Activated naive CD8-positive, alpha-beta T cell treated with anti-CD3 and anti-CD28 coated beads, Interleukin-2, amount 10 ng/mL, durations not matched to agents 7 days and 5 days (primary cell): ENCODE measurements at regions not wholly inside any gene's neighbourhood (a gene's known extent, or its start where the extent isn't known, plus 50 kb on each side); places are given as distances from the start of the nearest gene placed in this dataset.
A peak's percentile ranks its signal among the peaks of the same experiment; 100 is the strongest.

Experiments used
- ATAC-seq: fragments of 150-1000 bp; cut with Tn5 transposase; one replicate; pipeline ENCODE4 v1.10.0; 2021; ENCODE audit warnings: low read depth, moderate library complexity
- POLR2A ChIA-PET: fragments of 350-600 bp; sonication (Branson Sonifier 250); formaldehyde crosslinking; loops from one replicate; lab custom pipeline; 2021; ENCODE audit warnings: antibody characterized with exemption; lab: Charles Lee
- DNase-seq: peaks from one replicate; pipeline ENCODE4 v3.0.0; 2021
- H3K27ac Mint-ChIP-seq: one replicate; pipeline ENCODE4 v1.8.0; 2022; ENCODE audit warnings: mild to moderate bottlenecking, mixed read lengths
- H3K27me3 Mint-ChIP-seq: one replicate; pipeline ENCODE4 v1.8.0; 2022; ENCODE audit warnings: mild to moderate bottlenecking, moderate library complexity, mixed read lengths
- H3K36me3 Mint-ChIP-seq: one replicate; pipeline ENCODE4 v1.8.0; 2021; ENCODE audit warnings: mild to moderate bottlenecking, mixed read lengths
- H3K4me1 Mint-ChIP-seq: one replicate; pipeline ENCODE4 v1.8.0; 2021; ENCODE audit warnings: mixed read lengths
- H3K4me3 Mint-ChIP-seq: one replicate; pipeline ENCODE4 v1.8.0; 2022; ENCODE audit warnings: mild to moderate bottlenecking, moderate library complexity, mixed read lengths
- H3K9me3 Mint-ChIP-seq: one replicate; pipeline ENCODE4 v1.8.0; 2021; ENCODE audit warnings: mixed read lengths

DNA sequence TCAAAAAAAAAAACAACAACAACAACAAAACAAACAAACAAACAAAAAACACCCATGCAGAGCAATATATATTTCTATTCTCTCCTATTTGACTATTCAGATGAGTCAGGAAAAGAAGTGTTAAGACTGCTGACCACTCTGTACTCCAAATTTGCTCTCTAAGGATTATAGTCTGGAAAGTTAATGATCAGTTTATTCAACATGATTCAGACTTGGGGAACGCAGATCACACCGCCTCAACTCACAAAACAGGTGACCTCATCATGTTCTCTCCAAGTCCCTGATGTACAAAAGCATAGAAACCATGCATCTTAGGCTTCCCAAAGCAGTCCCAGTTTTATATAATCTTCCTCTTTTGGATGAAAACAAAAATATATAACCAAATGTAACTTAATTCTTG lies 51.9 kb upstream of the PRRC2C start:
- H3K27me3 Mint-ChIP-seq: peaks cover 2% of the 10 kb centered on the region
- H3K4me1 Mint-ChIP-seq: peaks cover 7% of the 10 kb centered on the region
- no peak overlapping the region for H3K27ac Mint-ChIP-seq
- POLR2A ChIA-PET: no interaction called here
- no peaks in the 10 kb centered on the region for H3K36me3 Mint-ChIP-seq
- ATAC-seq (no peak), DNase-seq (no peak)
- H3K9me3 Mint-ChIP-seq: no peaks in the 10 kb centered on the region
- no peak overlapping the region for H3K4me3 Mint-ChIP-seq

DNA sequence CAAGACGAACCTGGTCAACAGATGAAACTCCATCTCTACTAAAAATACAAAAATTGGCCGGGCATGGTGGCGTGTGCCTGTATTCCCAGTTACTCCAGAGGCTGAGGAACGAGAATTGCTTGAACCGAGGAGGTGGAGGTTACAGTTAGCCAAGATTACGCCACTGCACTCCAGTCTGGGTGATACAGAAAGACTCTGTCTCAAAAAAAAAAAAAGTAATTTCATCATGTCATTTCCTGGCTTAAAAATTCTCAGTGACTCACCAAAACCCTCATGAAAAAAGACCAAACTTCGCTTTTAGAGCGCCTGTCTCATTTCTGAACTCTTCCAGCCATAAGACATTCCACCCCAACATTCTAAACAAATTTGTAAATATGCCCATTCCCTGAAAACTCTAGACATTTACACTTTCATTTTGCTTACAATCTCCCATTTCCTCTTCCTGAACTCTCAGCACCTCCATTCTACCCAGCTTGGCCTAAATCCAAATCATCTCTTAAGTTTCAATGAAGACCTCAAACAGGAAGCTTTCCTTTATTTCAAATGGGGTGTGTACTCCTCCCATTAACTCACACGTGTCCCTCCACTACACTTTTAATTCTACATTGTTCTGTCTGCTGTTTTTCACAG lies 50.5 kb upstream of the PRRC2C start:
- no peaks in the 10 kb centered on the region for H3K36me3 Mint-ChIP-seq
- peak overlapping the region; percentile 73 for H3K27ac Mint-ChIP-seq
- DNase-seq (no peak), ATAC-seq (peak; percentile 45)
- peak overlapping the region; percentile 66 for H3K4me3 Mint-ChIP-seq
- POLR2A ChIA-PET: no interaction called here
- no peaks in the 10 kb centered on the region for H3K27me3 Mint-ChIP-seq
- no peaks in the 10 kb centered on the region for H3K9me3 Mint-ChIP-seq
- peaks cover 7% of the 10 kb centered on the region for H3K4me1 Mint-ChIP-seq
